HG02571 (cell line): ENCODE measurements at regions not wholly inside any gene's neighbourhood (a gene's known extent, or its start where the extent isn't known, plus 50 kb on each side); places are given as distances from the start of the nearest gene placed in this dataset.

Source experiments
- ATAC-seq: cut with Tn5 transposase; IDR thresholded peaks from one replicate; pipeline ENCODE4 v1.9.1; 2021; ENCODE audit warnings: mild to moderate bottlenecking, moderate library complexity; ENCODE audit not compliant: unreplicated experiment

- no peak for ATAC-seq
Measured at GRCh38 chr1:221944247-221944870, 202.5 kb upstream of the DUSP10 start.

- ATAC-seq, result no peak
Measured at GRCh38 chr1:221940631-221941030, 198.7 kb upstream of the DUSP10 start.

GRCh38 chr1:221939607-221940006, 197.7 kb upstream of the DUSP10 start:
- ATAC-seq, result peak; percentile 78

DNA sequence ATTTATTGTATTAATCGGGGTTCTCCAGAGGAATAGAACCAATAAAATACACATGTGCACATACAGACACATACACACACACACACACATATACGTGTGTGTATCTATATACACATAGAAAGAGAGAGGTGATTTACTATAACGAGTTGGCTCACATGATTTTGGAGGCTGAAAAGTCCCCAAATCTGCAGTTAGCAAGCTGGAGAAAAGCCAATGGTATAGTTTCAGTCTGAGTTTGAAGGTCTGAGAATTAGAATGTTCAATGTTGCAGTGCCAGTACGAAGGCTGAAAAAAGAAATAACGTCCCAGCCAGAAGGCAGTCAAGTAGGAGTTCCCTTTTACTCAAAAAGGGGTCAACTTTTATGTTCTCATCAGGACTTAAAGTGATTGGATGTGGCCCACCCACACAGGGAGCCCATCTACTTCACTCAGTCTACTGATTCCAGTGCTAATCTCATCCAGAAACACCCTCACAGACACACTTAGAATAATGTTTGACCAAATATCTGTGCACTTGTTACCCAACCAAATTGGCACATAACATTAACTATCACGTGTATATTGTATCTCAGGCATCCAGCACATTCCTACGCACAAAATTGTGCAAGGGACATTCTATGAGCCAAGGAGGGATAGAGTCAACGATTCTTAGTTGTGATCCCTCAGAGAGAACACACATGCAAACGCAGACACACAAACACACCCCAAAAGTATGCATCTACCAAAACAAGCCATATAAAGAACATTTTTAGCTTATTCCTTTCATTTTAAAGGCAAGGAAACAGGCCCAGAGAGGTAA, 195.5 kb upstream of the DUSP10 start:
- peak; percentile 37 for ATAC-seq

DNA sequence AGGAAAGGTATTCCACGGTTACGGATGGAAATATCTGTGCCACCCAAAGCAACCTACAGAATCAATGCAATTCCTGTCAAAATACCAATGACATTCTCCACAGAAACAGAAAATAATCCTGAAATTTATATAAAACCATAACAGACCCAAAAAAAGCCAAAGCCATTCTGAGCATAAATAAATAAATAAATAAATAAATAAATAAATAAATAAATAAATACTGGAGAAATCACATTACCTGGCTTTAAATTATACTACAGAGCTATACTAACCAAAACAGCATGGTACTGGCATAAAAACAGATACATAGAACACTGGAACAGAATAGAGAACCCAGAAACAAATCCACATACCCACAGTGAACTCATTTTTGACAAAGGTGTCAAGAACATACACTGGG, 191.9 kb upstream of the DUSP10 start:
- ATAC-seq, result no peak

- ATAC-seq, result no peak
Measured at GRCh38 chr1:221926441-221926840, 184.6 kb upstream of the DUSP10 start.

GRCh38 chr1:221925947-221926346, 184.1 kb upstream of the DUSP10 start:
- ATAC-seq, result no peak

- ATAC-seq, result no peak
Measured at GRCh38 chr1:221923929-221924598, 182.2 kb upstream of the DUSP10 start.

- no peak for ATAC-seq
Measured at GRCh38 chr1:221921936-221922335, 180.0 kb upstream of the DUSP10 start.

DNA sequence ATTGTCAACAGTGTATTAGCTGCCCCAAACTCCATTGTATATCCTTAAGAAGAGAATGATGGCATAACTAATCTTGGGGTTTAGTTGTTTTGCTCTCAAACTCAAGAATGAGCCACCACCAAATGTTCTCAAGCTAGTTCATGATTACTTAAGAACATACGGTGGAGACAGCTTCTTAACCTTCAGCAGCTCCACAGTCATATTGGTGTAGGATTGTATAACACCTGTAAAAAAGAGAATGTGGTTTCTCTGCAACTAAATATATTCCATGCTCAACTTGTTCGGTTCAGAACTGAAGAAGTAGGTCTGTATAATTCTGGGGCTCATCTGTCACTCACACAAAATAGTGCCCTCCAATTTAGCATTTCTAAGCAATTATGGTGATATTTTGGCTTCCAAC, 177.9 kb upstream of the DUSP10 start:
- no peak for ATAC-seq

GRCh38 chr1:221919341-221919740, 177.5 kb upstream of the DUSP10 start:
- ATAC-seq, result no peak

DNA sequence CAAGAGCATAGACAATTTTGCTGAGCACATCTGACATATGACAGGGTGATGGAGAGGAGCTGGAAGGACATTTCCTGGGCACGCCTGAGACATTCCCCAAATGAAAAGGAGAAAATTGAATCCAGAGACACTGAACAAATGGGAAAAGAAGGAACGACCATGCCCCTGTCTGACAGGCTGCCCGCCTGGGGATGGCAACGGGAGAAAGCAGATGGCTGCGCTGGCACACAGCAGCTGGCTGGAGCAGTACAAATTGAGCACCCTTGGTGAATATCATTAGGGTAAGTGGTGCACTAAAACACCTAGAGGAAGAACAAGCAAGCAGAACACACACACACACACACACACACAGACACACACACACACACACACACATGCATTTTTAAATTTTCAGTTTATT, 174.3 kb upstream of the DUSP10 start:
- no peak for ATAC-seq

GRCh38 chr1:221915764-221916163, 173.9 kb upstream of the DUSP10 start:
- no peak for ATAC-seq

GRCh38 chr1:221913351-221913892, 171.5 kb upstream of the DUSP10 start:
- no peak for ATAC-seq

DNA sequence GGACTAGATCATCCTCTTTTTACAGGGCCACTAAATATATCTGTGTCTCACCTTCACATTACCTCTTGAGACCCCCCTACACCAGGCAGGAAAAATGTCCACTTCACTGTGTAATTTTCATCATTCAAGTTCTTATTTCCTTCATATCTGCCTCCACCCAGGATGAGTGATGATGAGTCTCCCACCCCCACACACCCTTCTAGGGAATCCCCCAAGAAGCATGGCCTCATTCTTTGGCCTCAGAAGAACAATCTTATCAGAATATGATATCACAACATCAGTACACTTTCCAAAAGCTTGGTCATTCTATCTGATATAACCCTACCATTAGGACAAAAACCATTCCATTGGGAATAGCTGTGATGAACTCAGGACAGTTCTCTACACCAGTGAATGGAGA, 170.3 kb upstream of the DUSP10 start:
- ATAC-seq, result no peak

DNA sequence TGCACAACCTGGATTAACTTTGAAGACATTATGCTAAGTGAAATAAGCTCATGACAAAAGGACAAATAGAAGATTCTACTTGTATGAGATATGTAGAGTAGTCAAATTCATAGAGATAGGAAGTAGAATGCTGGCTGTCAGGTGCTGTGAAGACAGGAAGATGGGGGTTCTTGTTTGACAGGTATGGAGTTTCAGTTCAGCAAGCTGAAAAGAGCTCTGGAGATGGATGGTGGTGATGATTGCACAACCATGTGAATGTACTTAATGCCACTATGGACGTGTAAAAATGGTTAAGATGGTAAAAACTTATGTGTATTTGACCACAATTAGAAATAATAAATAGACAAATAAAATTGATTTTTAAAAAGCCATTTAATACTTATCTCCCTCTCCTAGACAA, 169.8 kb upstream of the DUSP10 start:
- ATAC-seq, result no peak

DNA sequence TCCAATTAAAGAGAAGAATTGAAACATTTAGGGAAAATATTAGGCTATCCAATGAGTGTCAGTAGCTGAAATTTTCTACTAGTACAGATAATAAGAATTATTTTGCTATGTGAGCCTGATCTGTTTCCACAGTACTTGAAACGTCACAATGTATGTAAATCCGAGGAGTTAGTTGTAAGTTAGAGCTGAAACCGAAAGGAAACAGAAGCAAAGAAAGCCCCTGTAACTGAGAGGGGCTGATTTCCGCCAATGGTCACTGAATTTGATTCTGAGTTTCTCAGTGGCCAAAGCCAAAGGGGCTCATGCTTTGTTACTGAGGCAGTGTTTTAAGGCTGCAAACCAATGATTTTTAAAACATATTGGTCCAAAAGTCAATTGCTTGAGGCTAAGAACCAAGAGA, 168.3 kb upstream of the DUSP10 start:
- ATAC-seq, result no peak

DNA sequence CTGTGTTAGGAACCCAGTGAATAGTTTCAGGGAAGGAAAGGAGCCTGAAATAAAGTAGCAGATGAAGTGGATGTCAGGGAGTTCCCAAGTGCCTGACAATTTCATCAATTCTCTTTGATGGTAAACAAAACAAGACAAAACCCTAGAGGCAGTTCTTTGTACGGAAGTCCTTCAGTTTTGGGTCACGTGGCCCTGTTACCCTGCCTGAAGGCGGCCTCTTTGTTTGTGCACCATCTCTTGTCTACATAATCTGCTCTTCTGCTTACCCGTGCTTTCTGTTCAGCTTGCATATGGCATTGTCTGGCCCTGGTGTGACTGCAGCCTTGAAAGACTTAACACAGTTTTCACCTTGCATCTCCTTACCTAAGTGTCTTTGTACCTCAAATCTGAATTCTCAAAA, 166.7 kb upstream of the DUSP10 start:
- ATAC-seq, result no peak

DNA sequence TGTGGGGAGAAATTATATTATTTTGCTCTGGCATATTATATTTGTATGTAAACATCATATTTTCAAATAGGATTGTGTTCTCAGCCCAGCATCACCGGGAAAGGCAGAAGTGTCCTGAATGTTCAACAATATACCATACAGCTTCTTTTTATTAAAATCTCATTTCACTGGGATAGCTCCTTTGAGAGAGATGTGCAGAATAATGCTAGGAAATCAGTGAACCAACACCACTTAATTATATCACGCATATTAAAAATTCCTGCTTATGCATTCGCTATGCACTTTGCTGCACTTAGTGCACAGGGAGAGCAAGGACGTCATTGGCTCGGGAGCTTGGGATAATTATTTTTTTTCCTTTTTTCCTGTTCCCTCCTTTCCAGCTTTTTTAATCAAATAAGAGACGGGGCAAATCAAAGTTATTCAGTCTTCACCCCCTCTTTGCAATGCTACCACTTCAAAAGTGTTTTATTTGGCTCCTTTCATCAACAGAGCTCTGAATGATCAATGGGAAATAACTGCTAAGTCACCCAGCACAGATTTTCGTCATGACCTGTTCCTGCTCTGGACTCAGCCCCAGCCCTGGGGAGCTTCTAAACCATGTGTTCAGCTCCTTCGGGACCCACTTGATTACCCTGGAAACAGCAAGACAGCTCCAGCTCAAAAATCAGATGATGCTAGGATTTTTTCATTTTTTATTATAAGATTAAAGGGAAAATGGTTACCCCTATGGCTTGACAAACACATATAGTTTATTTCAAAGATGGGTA, 165.5 kb upstream of the DUSP10 start:
- ATAC-seq, result no peak

DNA sequence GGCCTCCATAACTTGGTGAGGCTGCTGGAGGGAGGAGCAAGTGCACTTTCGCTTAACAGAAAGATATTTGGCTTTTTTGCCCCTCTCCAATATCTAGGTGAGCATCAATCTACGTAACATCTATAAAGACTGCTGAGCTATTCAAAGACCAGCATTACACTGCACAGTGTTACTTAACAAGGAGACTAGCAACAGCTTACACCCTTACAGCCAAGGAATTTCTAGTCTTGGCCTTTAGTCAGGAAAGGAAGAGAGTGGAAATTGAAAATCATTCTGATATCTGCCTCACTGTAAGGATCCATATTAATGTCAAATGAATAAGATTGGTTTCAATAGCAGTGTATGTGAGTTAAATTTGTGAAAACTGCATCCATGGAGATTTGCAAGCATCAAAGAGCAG, 163.9 kb upstream of the DUSP10 start:
- ATAC-seq, result no peak

DNA sequence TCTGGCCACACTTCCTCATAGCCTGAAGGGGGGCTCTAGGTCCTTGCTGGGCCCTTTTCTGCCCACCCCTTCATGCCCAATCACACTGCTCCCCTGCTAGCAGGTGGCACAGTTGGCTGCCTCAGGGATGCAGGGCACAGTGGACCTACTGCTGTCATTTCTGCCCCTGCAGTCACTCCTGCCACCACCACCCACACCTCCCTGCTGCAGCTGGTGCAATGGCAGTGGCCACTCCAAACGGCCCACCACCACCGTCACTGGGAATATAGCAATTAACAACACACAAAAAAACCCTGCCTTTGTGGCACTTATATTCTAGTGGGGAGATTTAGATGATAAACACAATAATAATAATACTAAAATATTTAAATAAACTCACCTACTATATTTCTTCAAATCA, 162.4 kb upstream of the DUSP10 start:
- ATAC-seq, result no peak
